Suprapubic skin (tissue), 3 donors: ENCODE measurements at regions not wholly inside any gene's neighbourhood (a gene's known extent, or its start where the extent isn't known, plus 50 kb on each side); places are given as distances from the start of the nearest gene placed in this dataset.

Source experiments
- CTCF ChIP-seq, 2 donors: fragments of 200-600 bp in 1 of 2; fragments of 450-650 bp in 1 of 2; sonication (generic) in 1 of 2; IDR thresholded peaks; one replicate each; pipeline ENCODE4 v1.5.1; 2016 to 2019; ENCODE audit warnings: antibody characterized with exemption in 2 of 2, mild to moderate bottlenecking in 1 of 2, moderate library complexity in 1 of 2
- EP300 ChIP-seq: sonication (generic); formaldehyde crosslinking; IDR thresholded peaks from one replicate; pipeline ENCODE4 v1.6.1; 2017; ENCODE audit warnings: antibody characterized with exemption
- POLR2A ChIP-seq, 2 donors: fragments of 450-650 bp; IDR thresholded peaks; one replicate each; pipeline ENCODE4 v1.6.1; 2017; ENCODE audit warnings: antibody characterized with exemption in 2 of 2, mild to moderate bottlenecking in 2 of 2, moderate library complexity in 2 of 2

GRCh38 chr9:119588874-119589744 lies 219.9 kb upstream of the BRINP1 start:
- TF ChIP-seq POLR2A (IDR thresholded peaks at IDR 0.05) (no peak), CTCF (IDR thresholded peaks at IDR 0.05) (no peak), EP300 (no peak)
